WTC11 (cell line): ENCODE measurements at regions not wholly inside any gene's neighbourhood (a gene's known extent, or its start where the extent isn't known, plus 50 kb on each side); places are given as distances from the start of the nearest gene placed in this dataset.

ENCODE experiments used
- ATAC-seq: fragments of 200-7000 bp; cut with Tn5 transposase; 2 replicates; pipeline ENCODE4 v1.10.0; 2021; ENCODE audit warnings: mild to moderate bottlenecking, moderate library complexity
- CTCF ChIA-PET: fragments of 300-600 bp; sonication (Branson Sonifier 250); formaldehyde crosslinking; loops from one replicate; lab custom pipeline; 2021; ENCODE audit warnings: antibody characterized with exemption; lab: Charles Lee
- POLR2A ChIA-PET: fragments of 350-600 bp; sonication (Branson Sonifier 250); formaldehyde crosslinking; loops from one replicate; lab custom pipeline; 2021; ENCODE audit warnings: antibody characterized with exemption; lab: Charles Lee
- DNase-seq: peaks from one replicate; pipeline ENCODE4 v3.0.0; 2021; ENCODE audit warnings: low spot score
- H3K27ac Mint-ChIP-seq: 2 replicates; pipeline ENCODE4 v1.8.0; 2021; ENCODE audit warnings: mixed read lengths
- H3K27me3 Mint-ChIP-seq: 2 replicates; pipeline ENCODE4 v1.8.0; 2021; ENCODE audit warnings: low read depth, mild to moderate bottlenecking, moderate library complexity, mixed read lengths
- H3K36me3 Mint-ChIP-seq: 2 replicates; pipeline ENCODE4 v1.8.0; 2021; ENCODE audit warnings: mixed read lengths
- H3K4me1 Mint-ChIP-seq: 2 replicates; pipeline ENCODE4 v1.8.0; 2022; ENCODE audit warnings: mixed read lengths
- H3K4me3 Mint-ChIP-seq: 2 replicates; pipeline ENCODE4 v1.8.0; 2021; ENCODE audit warnings: mild to moderate bottlenecking, moderate library complexity, mixed read lengths
- H3K9me3 Mint-ChIP-seq: 2 replicates; pipeline ENCODE4 v1.8.0; 2021; ENCODE audit warnings: mixed read lengths
- CBFB ChIP-seq: sonication (generic); formaldehyde crosslinking; IDR thresholded peaks from 2 replicates; pipeline ENCODE4 v1.8.1; 2022; ENCODE audit warnings: mild to moderate bottlenecking, low read depth, missing genetic modification reagents
- E2F1 ChIP-seq: sonication (generic); formaldehyde crosslinking; IDR thresholded peaks from 2 replicates; pipeline ENCODE4 v1.8.0; 2022; ENCODE audit warnings: mild to moderate bottlenecking, missing genetic modification reagents
- E2F5 ChIP-seq: sonication (generic); formaldehyde crosslinking; IDR thresholded peaks from 2 replicates; pipeline ENCODE4 v1.8.1; 2022; ENCODE audit warnings: mild to moderate bottlenecking, moderate library complexity, missing genetic modification reagents
- EMX1 ChIP-seq: fragments of 250-450 bp; sonication (Bioruptor Pico); IDR thresholded peaks from 2 replicates; pipeline ENCODE4 v1.8.0; 2021; ENCODE audit warnings: mild to moderate bottlenecking
- ERG ChIP-seq: fragments of 250-450 bp; sonication (Bioruptor Pico); IDR thresholded peaks from 2 replicates; pipeline ENCODE4 v1.8.0; 2021; ENCODE audit warnings: mild to moderate bottlenecking
- FOXJ3 ChIP-seq: sonication (generic); formaldehyde crosslinking; IDR thresholded peaks from 2 replicates; pipeline ENCODE4 v1.9.0; 2021; ENCODE audit warnings: missing genetic modification reagents, mild to moderate bottlenecking, borderline replicate concordance
- GRHL2 ChIP-seq: fragments of 250-450 bp; sonication (Bioruptor Pico); IDR thresholded peaks from 2 replicates; pipeline ENCODE4 v1.8.0; 2022; ENCODE audit warnings: mild to moderate bottlenecking, moderate library complexity; ENCODE audit not compliant: insufficient replicate concordance, severe bottlenecking
- GTF2I ChIP-seq: fragments of 250-450 bp; sonication (Bioruptor Pico); conservative IDR thresholded peaks from 2 replicates; pipeline ENCODE4 v1.4.0; 2021; ENCODE audit warnings: mild to moderate bottlenecking
- JUN ChIP-seq: sonication (generic); formaldehyde crosslinking; IDR thresholded peaks from 2 replicates; pipeline ENCODE4 v1.8.0; 2023; ENCODE audit warnings: mild to moderate bottlenecking, missing genetic modification reagents
- KAT7 ChIP-seq: sonication (generic); formaldehyde crosslinking; IDR thresholded peaks from 2 replicates; pipeline ENCODE4 v1.8.1; 2023; ENCODE audit warnings: missing genetic modification reagents, mild to moderate bottlenecking, borderline replicate concordance
- NFATC4 ChIP-seq: fragments of 250-450 bp; sonication (Bioruptor Pico); IDR thresholded peaks from 2 replicates; pipeline ENCODE4 v1.9.0; 2021; ENCODE audit warnings: mild to moderate bottlenecking
- NFE2L1 ChIP-seq: sonication (generic); formaldehyde crosslinking; IDR thresholded peaks from 2 replicates; pipeline ENCODE4 v1.8.1; 2023; ENCODE audit warnings: missing genetic modification reagents
- SP1 ChIP-seq: sonication (generic); formaldehyde crosslinking; conservative IDR thresholded peaks from 2 replicates; pipeline ENCODE4 v1.8.1; 2022; ENCODE audit warnings: missing genetic modification reagents
- TEAD4 ChIP-seq: sonication (generic); formaldehyde crosslinking; IDR thresholded peaks from 2 replicates; pipeline ENCODE4 v1.8.0; 2022; ENCODE audit warnings: mild to moderate bottlenecking, missing genetic modification reagents
- ZNF219 ChIP-seq: sonication (generic); formaldehyde crosslinking; IDR thresholded peaks from 2 replicates; pipeline ENCODE4 v1.8.0; 2023; ENCODE audit warnings: missing genetic modification reagents, mild to moderate bottlenecking, borderline replicate concordance
- ZNF396 ChIP-seq: fragments of 250-450 bp; sonication (Bioruptor Pico); IDR thresholded peaks from 2 replicates; pipeline ENCODE4 v1.8.0; 2021; ENCODE audit warnings: mild to moderate bottlenecking, moderate library complexity, borderline replicate concordance
- ZNF423 ChIP-seq: fragments of 250-450 bp; sonication (Bioruptor Pico); IDR thresholded peaks from 2 replicates; pipeline ENCODE4 v2.1.2; 2022; ENCODE audit warnings: mild to moderate bottlenecking, moderate library complexity
- TF ChIP-seq, protein P1 (sequence below): sonication (generic); formaldehyde crosslinking; IDR thresholded peaks from 2 replicates; pipeline ENCODE4 v1.8.1; 2022; ENCODE audit warnings: low read depth, missing genetic modification reagents, borderline replicate concordance
- TF ChIP-seq, protein P2 (sequence below): fragments of 200-600 bp; IDR thresholded peaks from 2 replicates; pipeline ENCODE4 v1.8.0; 2022; ENCODE audit warnings: antibody characterized with exemption

- no peak for TF ChIP-seq TEAD4
- no peak for TF ChIP-seq NFATC4 (CRISPR knock-in tag)
- no peak for TF ChIP-seq GRHL2 (CRISPR knock-in tag)
- POLR2A ChIA-PET = no interaction called here
- DNase-seq = no peak
- H3K27me3 Mint-ChIP-seq = peaks cover 2% of the 10 kb centered on the region; the same call in 1 of the 2 replicates
- ATAC-seq = no peak
- no peak overlapping the region for H3K4me3 Mint-ChIP-seq
- no peak overlapping the region for H3K27ac Mint-ChIP-seq
- H3K4me1 Mint-ChIP-seq = peaks cover 3% of the 10 kb centered on the region; the same call in 1 of the 2 replicates
- peaks cover 6% of the 10 kb centered on the region; the same call in 1 of the 2 replicates for H3K36me3 Mint-ChIP-seq
- CTCF ChIA-PET = no interaction called here
- H3K9me3 Mint-ChIP-seq = peaks cover 17% of the 10 kb centered on the region
These were observed 1457.9 kb upstream of the CADM2 start for GRCh38 chr3:83500931-83501330.

DNA sequence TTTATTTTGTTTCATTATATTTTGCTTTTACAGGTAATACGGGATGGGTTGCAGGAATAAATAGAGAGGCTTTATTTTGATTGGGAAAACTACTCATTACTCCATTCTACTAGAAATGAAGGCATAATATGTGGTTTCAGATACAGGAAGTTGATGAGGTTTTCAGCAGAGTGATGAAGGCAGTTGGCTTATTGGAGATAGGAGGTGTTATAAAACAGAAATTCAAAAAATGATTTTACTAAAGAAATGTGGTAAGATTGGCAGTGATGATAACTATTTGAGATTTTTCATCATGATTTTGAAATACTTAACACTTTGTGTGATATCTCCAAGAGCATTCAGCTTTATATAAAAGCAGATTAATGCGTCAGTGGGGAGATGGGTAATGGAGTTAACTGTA is 1445.7 kb upstream of the CADM2 start:
- no peak overlapping the region for H3K4me3 Mint-ChIP-seq
- no peaks in the 10 kb centered on the region; the same call in 1 of the 2 replicates for H3K36me3 Mint-ChIP-seq
- no peak overlapping the region; the same call in 1 of the 2 replicates for H3K27ac Mint-ChIP-seq
- POLR2A ChIA-PET = no interaction called here
- H3K4me1 Mint-ChIP-seq = peaks cover 37% of the 10 kb centered on the region
- no peak for DNase-seq
- H3K27me3 Mint-ChIP-seq = no peaks in the 10 kb centered on the region; the same call in 1 of the 2 replicates
- CTCF ChIA-PET = interaction anchor here (0.9 kb wide), 1 partner anchor 659 kb away, joined by 3 read pairs; no protein-coding TSS in a partner anchor
- TF ChIP-seq, protein P1, sequence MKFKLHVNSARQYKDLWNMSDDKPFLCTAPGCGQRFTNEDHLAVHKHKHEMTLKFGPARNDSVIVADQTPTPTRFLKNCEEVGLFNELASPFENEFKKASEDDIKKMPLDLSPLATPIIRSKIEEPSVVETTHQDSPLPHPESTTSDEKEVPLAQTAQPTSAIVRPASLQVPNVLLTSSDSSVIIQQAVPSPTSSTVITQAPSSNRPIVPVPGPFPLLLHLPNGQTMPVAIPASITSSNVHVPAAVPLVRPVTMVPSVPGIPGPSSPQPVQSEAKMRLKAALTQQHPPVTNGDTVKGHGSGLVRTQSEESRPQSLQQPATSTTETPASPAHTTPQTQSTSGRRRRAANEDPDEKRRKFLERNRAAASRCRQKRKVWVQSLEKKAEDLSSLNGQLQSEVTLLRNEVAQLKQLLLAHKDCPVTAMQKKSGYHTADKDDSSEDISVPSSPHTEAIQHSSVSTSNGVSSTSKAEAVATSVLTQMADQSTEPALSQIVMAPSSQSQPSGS (CRISPR knock-in tag) = no peak
- TF ChIP-seq JUN (CRISPR knock-in tag) (no peak), FOXJ3 (no peak), ERG (CRISPR knock-in tag) (no peak), GTF2I (CRISPR knock-in tag) (no peak), ZNF396 (CRISPR knock-in tag) (no peak), NFE2L1 (CRISPR knock-in tag) (no peak), ZNF423 (CRISPR knock-in tag) (no peak), ZNF219 (no peak), NFATC4 (CRISPR knock-in tag) (no peak), CBFB (CRISPR knock-in tag) (no peak), KAT7 (CRISPR knock-in tag) (no peak), SP1 (CRISPR knock-in tag) (no peak), E2F5 (CRISPR knock-in tag) (no peak), GRHL2 (CRISPR knock-in tag) (no peak), EMX1 (CRISPR knock-in tag) (no peak), E2F1 (CRISPR knock-in tag) (no peak)
- TF ChIP-seq, protein P2, sequence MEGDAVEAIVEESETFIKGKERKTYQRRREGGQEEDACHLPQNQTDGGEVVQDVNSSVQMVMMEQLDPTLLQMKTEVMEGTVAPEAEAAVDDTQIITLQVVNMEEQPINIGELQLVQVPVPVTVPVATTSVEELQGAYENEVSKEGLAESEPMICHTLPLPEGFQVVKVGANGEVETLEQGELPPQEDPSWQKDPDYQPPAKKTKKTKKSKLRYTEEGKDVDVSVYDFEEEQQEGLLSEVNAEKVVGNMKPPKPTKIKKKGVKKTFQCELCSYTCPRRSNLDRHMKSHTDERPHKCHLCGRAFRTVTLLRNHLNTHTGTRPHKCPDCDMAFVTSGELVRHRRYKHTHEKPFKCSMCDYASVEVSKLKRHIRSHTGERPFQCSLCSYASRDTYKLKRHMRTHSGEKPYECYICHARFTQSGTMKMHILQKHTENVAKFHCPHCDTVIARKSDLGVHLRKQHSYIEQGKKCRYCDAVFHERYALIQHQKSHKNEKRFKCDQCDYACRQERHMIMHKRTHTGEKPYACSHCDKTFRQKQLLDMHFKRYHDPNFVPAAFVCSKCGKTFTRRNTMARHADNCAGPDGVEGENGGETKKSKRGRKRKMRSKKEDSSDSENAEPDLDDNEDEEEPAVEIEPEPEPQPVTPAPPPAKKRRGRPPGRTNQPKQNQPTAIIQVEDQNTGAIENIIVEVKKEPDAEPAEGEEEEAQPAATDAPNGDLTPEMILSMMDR = no peak
- no peak for ATAC-seq
- H3K9me3 Mint-ChIP-seq = peaks cover 5% of the 10 kb centered on the region
